Hematopoietic multipotent progenitor cell treated with erythropoietin and hydrocortisone succinate and interleukin-3 and kit ligand, for 8 days (in vitro differentiated cells): ENCODE measurements at regions not wholly inside any gene's neighbourhood (a gene's known extent, or its start where the extent isn't known, plus 50 kb on each side); places are given as distances from the start of the nearest gene placed in this dataset.
"Not testable (repeated sequence)": the region's sequence is repeated elsewhere in the genome, so short reads cannot be mapped to it uniquely, and the experiment has no call there.

Experiments used
- DNase-seq: peaks from one replicate; pipeline ENCODE4 v3.0.0-alpha.2; 2015

DNA sequence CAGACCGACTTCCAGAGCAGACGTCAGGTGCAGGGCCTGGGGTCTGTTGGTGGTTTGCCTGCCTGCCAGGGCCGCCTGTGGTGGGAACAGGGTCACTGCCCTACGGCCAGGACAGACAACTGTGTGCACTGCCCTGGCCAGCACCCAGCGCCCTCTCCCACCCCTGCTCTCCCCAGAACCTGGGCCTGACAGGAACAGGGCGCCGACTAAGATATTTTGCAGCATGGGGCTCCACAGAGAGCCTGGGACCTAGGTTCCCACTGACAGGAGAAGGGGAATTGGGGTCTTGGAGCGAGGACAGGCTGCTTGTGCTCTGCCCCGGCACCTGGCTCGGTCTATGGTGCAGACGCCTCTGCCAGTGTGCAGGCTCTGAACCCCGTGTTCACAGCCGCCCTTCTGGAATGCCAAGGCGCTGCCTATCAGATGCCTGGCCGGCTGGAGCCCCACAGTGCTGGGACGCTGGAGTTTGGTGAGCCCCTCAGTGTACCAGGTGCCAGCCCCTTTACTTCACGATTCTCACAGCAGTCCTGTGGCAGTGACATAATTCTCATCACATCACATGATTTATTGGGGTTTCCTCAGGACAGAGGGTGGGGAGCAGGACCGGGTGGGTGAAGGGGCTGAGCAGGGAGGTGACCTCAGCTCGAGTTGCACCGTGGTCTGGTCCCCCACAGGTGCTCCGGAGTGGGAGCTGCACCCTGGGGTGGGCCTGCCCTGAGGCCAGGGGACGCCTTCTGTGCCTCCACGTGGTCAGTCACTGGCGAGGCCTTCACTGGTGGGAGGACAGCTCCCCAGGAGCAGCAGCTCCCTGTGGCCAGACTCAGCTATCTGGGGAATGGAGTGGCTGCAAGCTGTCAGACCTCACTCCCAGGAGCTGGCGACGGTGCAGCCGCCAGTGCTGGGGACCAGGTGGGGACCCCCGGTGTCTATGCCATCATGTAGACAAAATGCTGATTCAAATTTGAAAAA lies 113.8 kb upstream of the LRPAP1 start:
- no peak for DNase-seq

DNA sequence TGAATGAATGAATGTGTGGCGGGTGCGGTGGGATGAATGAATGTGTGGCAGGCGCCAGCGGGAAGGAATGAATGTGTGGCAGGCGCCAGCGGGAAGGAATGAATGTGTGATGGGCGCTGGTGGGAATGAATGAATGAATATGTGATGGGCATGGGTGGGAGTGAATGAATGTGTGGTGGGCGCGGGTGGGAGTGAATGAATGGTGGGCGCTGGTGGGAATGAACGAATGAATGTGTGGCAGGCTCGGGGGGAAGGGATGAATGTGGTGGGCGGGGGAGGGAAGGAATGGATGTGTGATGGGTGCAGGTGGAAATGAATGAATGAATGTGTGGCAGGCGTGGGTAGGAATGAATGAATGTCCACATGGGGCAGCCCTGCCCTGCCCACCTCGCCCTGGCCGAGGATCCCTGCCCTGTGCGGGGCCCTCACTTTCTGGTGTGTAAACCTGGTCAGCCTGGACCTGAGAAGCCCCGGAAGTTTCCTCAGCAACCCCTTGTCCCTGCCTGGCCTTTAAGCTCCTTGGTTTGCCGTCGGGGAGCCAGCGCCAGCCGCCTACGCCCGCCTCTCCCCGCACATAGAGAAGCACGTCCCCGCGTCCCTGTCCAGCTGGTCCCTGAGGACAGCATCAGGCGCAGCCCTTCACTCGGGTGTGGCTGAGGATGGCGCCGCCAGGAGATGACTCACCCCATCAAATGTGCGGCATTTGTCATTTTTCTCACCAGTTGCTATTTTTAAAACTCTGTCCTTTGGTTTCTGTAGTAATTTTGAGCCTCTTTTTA lies 112.8 kb upstream of the LRPAP1 start:
- no peak for DNase-seq

DNA sequence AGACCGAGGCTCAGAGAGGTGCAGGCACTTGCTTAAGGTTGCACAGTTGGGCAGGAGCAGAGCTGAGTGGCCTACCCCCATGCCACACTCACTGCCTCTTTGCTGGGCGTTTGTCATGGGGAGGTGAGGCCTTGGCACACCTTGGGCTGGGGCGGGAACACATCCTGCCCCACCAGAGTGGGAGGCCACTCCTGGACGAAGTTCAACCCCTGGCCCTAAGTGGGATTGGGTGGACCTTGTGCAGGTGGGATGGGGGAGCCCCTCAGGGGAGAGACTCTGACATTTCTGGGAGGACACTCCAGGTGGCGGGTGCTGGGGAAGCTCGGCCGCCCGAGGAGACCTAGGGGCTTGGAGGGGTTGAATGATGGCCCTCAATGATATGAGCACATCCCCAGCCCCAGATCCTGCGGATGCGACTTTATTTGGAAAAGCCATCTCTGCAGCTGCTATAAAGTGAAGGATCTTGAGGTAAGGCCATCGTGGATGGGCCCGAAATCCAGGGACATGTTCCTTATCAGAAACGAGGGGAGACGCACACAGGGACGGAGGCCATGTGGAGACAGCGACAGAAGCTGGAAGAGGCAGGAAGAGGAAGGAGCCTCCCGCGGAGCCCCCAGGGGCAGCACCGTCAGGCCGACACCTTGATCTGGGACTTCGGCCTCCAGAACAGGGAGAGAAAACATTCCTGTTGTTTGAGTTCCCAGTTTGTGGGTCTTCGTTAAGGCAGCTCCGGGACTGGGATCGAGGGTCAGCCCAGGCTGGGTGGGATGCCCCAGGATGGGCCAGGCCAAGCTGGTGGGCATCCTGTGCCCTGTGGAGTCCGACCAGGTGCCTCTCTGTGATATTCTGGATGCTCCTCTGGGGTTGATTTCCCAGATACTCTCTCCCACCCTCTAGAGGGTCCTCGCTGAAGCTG lies 111.6 kb upstream of the LRPAP1 start:
- DNase-seq: no peak

DNA sequence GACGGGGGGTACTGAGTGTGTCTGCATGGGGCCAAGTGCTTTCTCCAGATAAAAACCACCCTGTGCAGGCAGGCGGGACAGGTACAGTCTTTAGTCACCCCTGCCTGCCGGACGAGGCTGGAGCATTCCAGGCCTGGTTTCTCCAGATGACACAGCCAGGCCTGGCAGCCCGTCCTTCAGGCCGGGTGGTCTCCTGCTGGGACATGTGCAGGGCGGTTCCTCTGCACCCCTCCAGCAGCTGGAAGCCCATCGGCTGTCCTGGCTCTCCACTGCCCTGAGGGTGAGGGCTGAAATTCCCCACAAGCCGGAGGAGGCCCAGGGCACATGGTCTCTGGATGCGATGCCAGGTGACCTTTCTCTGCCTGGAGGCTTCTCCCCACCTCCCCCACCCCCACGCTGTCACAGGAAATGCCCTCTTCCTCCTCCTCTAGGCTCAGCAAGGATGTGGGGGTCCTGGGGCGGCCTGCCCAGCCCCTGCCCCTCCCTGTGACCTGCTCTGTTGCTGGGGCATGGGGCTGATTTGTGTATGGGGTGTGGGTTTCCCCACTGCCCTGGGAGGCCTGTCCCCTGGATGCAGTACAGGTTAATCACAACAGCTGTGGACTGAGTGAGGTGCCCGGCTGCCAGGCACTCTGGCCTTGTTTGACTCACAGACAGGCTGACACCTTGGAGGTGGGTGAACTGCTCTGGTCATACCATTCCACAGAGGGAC lies 110.7 kb upstream of the LRPAP1 start:
- no peak for DNase-seq

DNA sequence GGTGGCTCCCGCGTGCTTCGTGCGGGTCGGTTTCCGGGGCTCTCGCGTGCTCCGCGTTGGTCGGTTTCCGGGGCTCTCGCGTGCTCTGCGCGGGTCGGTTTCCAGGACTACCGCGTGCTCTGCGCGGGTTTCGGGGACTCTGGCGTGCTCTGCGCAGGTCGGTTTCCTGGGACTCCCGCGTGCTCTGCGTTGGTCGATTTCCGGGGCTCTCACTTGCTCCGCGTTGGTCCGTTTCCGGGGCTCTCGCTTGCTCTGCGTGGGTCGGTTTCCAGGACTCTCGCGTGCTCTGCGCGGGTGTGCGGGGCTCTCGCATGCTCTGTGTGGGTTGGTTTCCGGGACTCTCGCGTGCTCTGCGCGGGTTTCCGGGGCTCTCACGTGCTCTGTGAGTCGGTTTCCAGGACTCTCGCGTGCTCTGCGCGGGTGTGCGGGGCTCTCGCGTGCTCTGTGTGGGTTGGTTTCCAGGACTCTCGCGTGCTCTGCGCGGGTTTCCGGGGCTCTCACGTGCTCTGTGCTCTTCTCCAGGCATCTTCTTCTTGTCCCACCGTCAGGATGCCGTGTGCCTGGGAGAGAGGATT lies 109.9 kb upstream of the LRPAP1 start:
- no peak for DNase-seq

DNA sequence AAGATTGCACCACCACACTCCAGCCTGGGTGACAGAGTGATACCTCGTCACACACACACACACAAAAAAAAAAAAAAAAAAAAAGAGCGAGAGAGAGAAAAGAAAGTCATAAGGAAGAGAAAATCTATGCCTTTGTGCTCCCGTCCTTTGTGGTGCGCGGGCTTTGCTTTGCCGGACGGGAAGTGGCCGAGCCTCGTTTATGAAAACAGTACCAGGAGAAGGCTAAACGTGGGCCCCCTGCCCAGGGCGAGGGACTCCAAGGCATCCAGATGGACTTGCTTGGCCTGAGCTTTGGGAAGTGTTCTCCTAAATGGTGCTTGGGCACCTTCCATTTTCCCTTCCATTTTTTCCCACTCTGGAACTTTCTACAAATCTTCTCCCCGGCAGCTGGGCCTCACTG lies 109.3 kb upstream of the LRPAP1 start:
- DNase-seq: no peak

DNA sequence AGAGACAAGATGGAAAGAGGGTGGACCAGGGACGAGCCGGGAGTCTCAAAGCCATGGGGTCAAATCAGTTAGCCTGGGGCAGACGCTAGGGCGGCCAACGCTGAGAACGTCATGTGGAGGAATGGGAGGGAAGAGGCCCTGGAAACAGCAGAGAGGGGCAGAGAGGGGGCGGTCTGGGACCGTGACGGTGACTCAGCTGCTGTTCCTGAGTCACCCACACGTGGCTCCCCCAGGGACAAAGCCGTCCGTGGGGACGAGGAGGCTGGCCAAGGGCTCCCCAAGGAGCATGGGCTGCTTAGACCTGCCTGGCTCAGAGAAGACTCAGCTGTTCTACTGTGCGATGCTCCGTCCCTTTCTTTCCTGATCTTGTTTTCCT lies 108.4 kb upstream of the LRPAP1 start:
- DNase-seq: no peak

DNA sequence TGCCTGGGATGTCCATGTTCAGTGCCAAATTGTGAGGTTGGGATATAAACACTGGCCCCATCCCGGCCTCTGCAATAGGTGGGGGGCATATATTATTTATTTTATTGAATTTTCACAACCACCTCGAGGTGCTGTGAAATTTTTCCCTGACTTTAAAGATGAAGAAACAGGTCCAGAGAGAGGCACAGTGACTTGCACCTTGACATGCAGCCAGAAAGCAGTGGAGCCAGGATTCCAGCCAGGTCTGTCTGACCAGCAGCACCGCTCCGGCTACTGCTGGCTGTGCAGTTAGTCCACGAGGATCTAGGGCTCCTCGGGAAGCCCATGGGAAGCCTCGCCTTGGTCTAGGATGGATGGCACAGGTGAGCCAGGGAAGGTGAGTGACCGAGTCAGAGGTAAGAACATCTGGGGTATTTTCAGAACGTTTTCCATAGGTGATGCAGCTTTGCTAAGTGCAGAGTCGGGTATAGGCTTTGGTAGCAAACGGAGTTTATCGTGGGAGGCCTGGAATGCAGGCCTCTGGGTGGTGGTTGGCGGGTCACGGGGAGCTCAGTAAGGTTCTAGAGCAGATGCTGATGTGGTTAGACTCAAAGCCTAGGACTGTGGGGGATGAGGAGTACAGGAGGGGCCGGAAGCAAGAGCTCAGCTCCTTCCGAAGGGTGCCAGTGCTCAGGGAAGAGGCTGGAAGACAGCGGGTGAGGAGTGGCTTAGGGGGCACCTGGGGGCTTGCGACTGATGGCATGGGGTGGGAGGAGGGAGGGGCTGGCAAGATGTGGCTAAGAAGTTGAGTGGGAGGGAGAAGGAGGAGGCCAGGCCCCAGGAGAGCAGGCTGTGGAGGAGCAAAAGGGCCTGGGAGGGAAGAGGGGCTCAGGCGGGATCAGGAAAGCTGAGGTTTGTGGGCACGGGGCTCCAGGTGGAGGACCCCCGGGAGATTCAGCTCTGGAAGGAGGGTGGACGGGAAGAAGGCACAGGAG lies 107.7 kb upstream of the LRPAP1 start:
- DNase-seq: no peak

DNA sequence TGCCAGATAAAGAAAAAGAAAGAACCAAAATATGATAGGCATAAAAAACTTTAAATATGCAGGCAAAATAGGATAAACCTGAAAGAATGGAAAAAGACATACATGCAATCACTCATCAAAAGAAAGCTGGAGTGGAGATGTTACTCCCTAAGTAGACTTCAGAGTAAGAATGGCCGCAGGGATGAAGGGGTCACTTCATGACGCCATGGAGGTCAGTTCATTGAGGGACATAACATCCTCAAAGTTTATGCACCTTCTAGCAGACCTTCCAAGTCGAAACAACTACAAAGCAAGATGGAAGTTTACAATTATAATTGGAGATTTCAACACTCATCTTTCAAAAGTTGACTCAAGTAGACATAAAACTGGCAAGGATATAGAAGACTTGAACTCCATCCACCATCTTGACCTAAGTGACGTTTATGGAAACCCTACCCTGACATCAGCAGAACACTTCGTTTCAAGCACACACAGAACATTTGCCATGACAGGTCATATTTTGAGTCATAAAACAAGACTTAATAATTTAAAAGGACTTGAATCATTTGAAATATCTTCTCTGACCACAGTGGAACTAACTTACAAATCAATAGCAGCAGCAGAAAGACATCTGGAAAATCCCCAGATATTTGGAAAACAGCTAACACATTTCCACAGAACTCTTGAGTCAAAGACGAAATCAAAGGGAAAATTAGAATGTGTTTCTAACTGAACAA lies 106.0 kb upstream of the LRPAP1 start:
- DNase-seq: no peak

DNA sequence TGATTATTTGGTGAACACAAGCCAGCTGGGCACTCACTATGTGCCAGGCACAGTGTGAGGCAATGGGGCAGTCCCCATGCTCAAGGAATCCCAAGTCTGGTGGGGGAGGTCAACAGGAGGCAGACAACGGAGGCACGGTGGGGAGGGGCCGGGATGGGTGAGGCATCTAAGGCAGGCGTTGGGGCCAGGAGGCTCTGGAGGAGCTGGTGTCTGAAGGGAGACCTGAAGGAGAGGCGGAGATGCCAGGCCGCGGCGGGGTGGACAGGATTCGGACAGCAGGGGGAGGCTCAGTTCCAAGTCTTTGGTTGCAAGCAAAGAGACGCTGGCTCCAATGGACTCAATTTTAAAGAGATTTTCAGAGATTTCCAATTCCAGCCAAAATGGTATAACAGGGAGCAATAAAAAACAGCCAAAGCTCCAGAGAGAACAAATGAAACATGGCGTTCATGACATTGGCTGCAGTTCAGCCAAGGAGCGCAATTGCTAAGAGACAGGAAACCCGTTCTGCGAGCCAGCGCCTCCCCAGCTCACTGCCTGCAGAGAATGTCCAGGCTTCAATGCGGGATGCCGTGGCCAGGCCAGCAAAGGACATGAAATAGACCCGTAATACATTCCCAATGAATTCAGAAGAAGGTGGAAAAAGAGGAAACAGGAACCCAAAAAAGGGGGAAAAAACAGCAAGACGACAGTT lies 105.2 kb upstream of the LRPAP1 start:
- no peak for DNase-seq

DNA sequence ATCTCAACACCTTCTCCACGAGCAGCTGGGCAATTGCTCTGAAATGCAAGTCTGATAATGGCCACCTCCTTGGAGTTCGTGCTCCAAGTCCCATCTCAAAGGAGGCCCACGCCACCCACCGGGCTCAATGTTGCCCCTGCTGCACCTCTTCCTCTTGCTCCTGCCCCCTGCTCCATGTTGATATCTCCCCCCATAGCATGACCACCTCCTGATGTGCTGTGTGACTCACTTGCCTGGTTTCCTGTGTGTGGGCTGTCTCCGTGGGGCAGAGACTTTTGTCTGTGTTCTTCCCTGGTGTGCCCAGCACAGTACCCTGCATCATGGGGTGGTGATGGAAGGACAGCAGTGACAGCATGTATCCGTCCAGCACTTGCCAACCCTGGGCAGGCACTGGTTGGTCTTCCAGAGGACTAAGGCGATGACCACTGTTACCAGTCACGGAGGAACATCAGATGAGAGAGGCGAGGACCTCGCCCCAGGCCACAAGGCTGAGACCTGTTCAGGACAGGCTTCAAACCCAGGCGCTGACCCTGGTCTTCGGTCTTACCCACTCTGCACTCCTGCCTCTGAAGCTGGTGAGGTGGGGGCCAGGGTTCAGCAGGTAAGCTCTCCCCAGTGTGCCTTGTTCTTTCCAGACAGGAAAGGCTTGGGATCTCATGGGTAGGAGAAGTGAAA lies 104.6 kb upstream of the LRPAP1 start:
- no peak for DNase-seq

DNA sequence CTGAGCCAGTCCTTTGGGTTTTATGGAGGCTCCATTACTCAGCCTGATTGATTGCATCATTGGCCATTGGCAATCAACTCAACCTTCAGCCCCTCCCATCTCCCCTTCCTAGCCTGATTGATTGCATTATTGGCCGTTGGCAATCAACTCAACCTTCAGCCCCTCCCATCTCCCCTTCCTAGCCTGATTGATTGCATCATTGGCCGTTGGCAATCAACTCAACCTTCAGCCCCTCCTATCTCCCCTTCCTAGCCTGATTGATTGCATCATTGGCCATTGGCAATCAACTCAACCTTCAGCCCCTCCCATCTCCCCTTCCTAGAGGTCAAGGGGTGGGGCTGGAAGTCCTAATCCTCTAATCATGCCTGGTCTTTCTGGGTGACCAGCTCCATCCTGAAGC lies 103.8 kb upstream of the LRPAP1 start:
- not testable (repeated sequence) for DNase-seq

DNA sequence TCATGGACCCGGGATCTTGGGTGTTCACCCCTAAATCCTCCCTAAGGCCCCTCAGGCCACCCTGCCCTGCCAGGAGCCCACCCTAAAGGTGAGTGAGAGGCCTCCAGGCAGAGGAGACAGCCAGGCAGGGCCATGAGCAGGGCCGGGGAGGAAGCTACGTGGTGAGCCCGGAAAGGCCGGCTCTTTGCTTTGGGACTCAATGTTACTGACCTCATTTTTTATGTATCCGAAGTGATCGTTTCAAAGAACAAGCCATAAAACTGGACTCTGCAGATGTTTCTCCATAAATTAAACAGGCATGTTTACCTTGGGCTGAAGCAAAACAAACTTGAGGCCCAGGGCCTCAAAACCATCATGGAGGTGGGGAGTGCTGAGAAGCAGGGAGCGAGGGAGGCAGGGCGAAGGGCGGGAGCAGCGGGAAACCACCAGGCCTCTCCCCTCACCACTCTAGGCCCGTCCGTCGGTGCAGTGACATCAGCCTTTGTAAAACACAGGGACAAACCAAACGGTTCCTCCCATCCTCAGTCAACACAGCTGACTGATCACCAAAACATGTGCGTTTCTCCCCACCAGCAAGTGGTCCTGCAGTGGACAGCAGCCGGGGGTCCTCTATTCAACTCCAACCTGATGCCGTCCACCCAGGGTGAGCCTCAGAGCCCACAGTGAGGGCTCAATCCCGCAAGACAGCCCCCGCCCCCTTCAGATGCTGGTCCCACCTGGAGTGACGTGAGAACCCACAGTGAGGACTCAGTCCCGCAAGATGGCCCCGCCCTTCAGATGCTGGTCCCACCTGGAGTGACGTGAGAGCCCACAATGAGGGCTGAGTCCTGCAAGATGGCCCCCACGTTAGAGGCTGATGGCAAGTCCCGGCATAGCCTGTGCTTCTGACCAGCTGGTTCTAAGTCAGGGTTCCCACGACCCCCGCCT lies 102.9 kb upstream of the LRPAP1 start:
- DNase-seq: no peak

DNA sequence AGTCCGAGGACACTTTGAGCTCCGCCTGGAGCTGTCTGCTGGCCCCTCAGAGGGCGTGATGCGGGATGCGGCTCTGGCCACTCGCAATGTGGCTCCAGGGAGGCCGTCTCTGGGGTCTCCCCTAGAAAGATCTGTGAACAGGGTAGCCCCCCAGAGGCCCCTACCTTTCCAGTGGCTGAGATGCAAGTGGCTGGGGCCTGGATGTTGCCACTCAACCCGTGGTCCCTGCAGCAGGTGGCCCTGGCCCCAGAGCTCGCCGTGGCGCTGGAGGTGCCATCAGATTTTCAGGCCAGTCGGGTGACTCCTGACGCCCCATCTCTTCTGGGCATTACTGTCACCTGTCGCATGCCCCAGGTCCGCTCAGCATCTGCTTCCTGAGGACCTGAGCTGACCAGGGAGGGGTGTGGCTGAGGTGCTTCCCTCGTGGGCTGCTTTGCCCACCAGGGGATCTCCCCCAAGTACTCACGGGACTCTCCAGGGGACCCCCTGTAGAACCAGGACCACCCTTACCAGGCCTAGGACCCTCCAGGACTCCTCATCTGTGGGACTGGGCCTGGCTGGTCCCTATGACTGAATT lies 102.1 kb upstream of the LRPAP1 start:
- no peak for DNase-seq

DNA sequence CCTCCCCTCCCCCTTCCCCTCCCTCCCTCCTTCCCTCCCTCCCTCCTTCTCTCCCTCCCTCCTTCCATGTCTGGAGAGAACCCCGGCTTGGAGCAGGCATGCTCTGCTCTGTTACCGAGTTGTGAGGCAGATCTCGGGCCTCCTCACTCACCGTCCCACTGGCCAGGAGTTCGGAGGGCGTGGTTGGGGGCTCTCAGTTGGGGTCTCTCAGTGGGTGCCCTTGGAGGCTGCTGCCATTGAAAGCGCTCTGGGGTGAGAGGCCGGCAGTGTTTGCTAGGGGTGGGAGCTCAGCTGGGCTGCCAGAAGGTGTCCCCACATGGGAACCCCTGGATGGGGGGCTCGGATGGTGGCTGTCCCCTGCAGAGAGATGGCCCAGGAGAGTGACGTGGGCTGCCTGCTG lies 101.1 kb upstream of the LRPAP1 start:
- not testable (repeated sequence) for DNase-seq

DNA sequence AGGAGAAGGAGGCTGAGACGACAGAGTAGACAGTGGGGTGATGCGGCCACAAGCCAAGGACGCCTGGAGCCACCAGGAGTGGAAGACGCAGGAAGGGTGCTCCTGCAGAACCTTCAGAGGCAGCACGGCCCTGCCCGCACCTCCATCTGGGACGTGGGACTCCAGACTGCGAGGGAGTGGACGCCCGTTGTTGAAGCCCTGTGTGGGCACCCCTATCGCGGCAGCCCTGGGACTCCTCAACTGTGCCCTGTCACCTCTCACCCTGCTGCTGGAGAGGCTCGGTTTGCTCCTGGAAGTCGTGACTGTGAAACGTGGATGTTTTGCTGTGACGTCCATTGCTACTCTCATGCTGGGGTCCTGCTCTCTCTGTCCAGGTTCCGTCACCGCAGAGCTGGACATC lies 100.6 kb upstream of the LRPAP1 start:
- DNase-seq: not testable (repeated sequence)
